Left colon (tissue), 2 donors: ENCODE measurements at regions not wholly inside any gene's neighbourhood (a gene's known extent, or its start where the extent isn't known, plus 50 kb on each side); places are given as distances from the start of the nearest gene placed in this dataset.
"Not testable (repeated sequence)": the region's sequence is repeated elsewhere in the genome, so short reads cannot be mapped to it uniquely, and the experiment has no call there.

ENCODE experiments used
- ATAC-seq: fragments of 200-7000 bp; cut with Tn5 transposase; one replicate; pipeline ENCODE4 v1.9.1; 2020; ENCODE audit warnings: mild to moderate bottlenecking, moderate library complexity
- DNase-seq, 2 donors: peaks; one replicate each; pipeline ENCODE4 v3.0.0-alpha.2; 2020
- intact Hi-C, 2 donors: fragments of 100-400 bp; cut with DNase I in 1 of 2; cut with micrococcal nuclease in 1 of 2; formaldehyde crosslinking; loops; one replicate each; pipeline versions ENCODE4 v1.11.2 to v1.14.0; 2022; cut with DNase I, micrococcal nuclease
- donor health status: DM: no; HTN: no; CAD: no.
- donor health status: DM: yes; HTN: yes; CAD: no.

GRCh38 chr10:33468006-33468405 is 133.5 kb upstream of the NRP1 start:
- DNase-seq, intact Hi-C loops, ATAC-seq: not testable (repeated sequence)

- intact Hi-C loops, result no loop called here
- DNase-seq (no peak), ATAC-seq (no peak)
Measured at GRCh38 chr10:33465747-33466146, 131.3 kb upstream of the NRP1 start.

GRCh38 chr10:33463011-33463410 is 128.5 kb upstream of the NRP1 start:
- intact Hi-C loops, result no loop called here
- ATAC-seq (no peak), DNase-seq (no peak)

GRCh38 chr10:33461295-33461640 is 126.8 kb upstream of the NRP1 start:
- no peak for ATAC-seq
- intact Hi-C loops, result no loop called here
- no peak for DNase-seq

GRCh38 chr10:33460505-33461294 is 126.2 kb upstream of the NRP1 start:
- no peak for DNase-seq
- ATAC-seq, result no peak
- intact Hi-C loops, result no loop called here

- ATAC-seq (no peak), DNase-seq (no peak)
- intact Hi-C loops, result no loop called here
Measured at GRCh38 chr10:33459602-33460001, 125.1 kb upstream of the NRP1 start.

GRCh38 chr10:33455029-33455428 is 120.6 kb upstream of the NRP1 start:
- DNase-seq (no peak), ATAC-seq (no peak)

GRCh38 chr10:33454554-33454953 is 120.1 kb upstream of the NRP1 start:
- ATAC-seq (no peak), DNase-seq (no peak)
- intact Hi-C loops, result no loop called here

More at GRCh38 chr10:33455029-33455428, 120.6 kb upstream of the NRP1 start:
- intact Hi-C loops, result no loop called here

GRCh38 chr10:33453081-33454025 is 118.9 kb upstream of the NRP1 start:
- DNase-seq, result no peak
- ATAC-seq, result no peak
- intact Hi-C loops, result no loop called here

GRCh38 chr10:33448421-33449140 is 114.1 kb upstream of the NRP1 start:
- DNase-seq (no peak), ATAC-seq (no peak)
- intact Hi-C loops, result no loop called here

- DNase-seq (no peak), ATAC-seq (no peak)
- intact Hi-C loops, result no loop called here
Measured at GRCh38 chr10:33441561-33441960, 107.1 kb upstream of the NRP1 start.

GRCh38 chr10:33434933-33435332 is 100.5 kb upstream of the NRP1 start:
- DNase-seq (no peak), ATAC-seq (no peak)
- intact Hi-C loops, result no loop called here

- ATAC-seq, result no peak
- DNase-seq, result no peak
- intact Hi-C loops, result no loop called here
Measured at GRCh38 chr10:33428682-33429081, 94.2 kb upstream of the NRP1 start.

GRCh38 chr10:33423154-33423529 is 88.7 kb upstream of the NRP1 start:
- intact Hi-C loops, result no loop called here
- no peak for DNase-seq
- ATAC-seq, result no peak

- intact Hi-C loops, result no loop called here
- ATAC-seq, result no peak
- DNase-seq, result no peak
Measured at GRCh38 chr10:33422471-33423153, 88.1 kb upstream of the NRP1 start.

- intact Hi-C loops, result no loop called here
- ATAC-seq, result no peak
- no peak for DNase-seq
Measured at GRCh38 chr10:33421789-33422462, 87.5 kb upstream of the NRP1 start.

GRCh38 chr10:33419311-33419710 is 84.8 kb upstream of the NRP1 start:
- intact Hi-C loops, result no loop called here
- ATAC-seq (no peak), DNase-seq (no peak)

GRCh38 chr10:33418301-33418700 is 83.8 kb upstream of the NRP1 start:
- ATAC-seq (no peak), DNase-seq (no peak)
- intact Hi-C loops, result no loop called here

- intact Hi-C loops, result no loop called here
- ATAC-seq (no peak), DNase-seq (no peak)
Measured at GRCh38 chr10:33416691-33417090, 82.2 kb upstream of the NRP1 start.
